Vagina (tissue), 2 donors: ENCODE measurements at regions not wholly inside any gene's neighbourhood (a gene's known extent, or its start where the extent isn't known, plus 50 kb on each side); places are given as distances from the start of the nearest gene placed in this dataset.

ENCODE experiments used
- POLR2A ChIP-seq, 2 donors: fragments of 450-650 bp; IDR thresholded peaks; one replicate each; pipeline ENCODE4 v1.6.1; 2017; ENCODE audit warnings: antibody characterized with exemption in 2 of 2, mild to moderate bottlenecking in 2 of 2, moderate library complexity in 2 of 2
- TF ChIP-seq, protein P1 (sequence below), 3 experiments: fragments of 450-650 bp in 2 of 3; fragments of 200-600 bp in 1 of 3; sonication (generic) in 1 of 3; IDR thresholded peaks; one replicate each; pipeline ENCODE4 v1.5.1; 2017 to 2019; ENCODE audit warnings: antibody characterized with exemption in 3 of 3, mild to moderate bottlenecking in 2 of 3, moderate library complexity in 2 of 3

DNA sequence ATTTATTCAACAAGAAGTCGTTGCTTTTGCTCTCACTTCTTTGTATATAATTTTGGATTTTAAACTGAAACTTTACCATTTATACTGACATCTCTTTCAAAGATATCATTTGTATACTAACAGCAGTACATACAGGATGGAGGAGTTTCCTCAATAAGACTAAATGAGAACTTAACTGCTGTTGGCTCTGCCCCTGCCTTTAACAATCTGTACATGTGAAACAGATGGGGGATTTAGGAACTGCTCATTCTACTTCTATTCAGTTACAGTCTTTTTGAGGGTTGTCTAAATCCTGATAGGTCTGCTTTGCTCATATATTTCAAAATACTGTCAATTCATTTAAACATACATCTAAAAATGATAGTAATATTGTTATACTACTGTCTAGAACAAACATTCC is 663.2 kb downstream of the ADGRL2 start:
- TF ChIP-seq, protein P1, sequence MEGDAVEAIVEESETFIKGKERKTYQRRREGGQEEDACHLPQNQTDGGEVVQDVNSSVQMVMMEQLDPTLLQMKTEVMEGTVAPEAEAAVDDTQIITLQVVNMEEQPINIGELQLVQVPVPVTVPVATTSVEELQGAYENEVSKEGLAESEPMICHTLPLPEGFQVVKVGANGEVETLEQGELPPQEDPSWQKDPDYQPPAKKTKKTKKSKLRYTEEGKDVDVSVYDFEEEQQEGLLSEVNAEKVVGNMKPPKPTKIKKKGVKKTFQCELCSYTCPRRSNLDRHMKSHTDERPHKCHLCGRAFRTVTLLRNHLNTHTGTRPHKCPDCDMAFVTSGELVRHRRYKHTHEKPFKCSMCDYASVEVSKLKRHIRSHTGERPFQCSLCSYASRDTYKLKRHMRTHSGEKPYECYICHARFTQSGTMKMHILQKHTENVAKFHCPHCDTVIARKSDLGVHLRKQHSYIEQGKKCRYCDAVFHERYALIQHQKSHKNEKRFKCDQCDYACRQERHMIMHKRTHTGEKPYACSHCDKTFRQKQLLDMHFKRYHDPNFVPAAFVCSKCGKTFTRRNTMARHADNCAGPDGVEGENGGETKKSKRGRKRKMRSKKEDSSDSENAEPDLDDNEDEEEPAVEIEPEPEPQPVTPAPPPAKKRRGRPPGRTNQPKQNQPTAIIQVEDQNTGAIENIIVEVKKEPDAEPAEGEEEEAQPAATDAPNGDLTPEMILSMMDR (IDR thresholded peaks at IDR 0.05) = no peak
- no peak for TF ChIP-seq POLR2A (IDR thresholded peaks at IDR 0.05)
